ENCODE measurements at regions not wholly inside any gene's neighbourhood (a gene's known extent, or its start where the extent isn't known, plus 50 kb on each side); places are given as distances from the start of the nearest gene placed in this dataset.

DNA sequence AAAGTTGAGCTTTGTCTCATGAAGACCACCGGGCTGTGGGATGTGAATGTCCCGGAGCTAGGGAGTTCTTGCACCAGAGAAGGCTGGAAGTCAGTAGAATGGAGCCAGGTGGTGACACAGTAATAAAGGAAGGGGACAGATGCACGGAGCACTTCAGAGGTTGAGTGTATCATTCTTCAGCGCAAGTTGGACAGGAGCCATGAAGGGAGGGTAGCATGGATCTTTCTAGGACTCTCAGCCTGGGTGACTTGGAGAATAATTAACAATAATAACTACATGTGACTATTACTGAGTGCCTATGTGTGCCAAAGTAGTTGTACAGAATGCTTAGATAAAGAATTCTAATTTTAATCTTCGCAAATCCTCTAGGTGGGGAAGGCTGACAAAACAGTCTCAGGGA, 258.7 kb upstream of the AJAP1 start:
- DNase-seq, result no peak

- no peak for DNase-seq
Measured at GRCh38 chr1:4396551-4396950, 257.9 kb upstream of the AJAP1 start.

DNA sequence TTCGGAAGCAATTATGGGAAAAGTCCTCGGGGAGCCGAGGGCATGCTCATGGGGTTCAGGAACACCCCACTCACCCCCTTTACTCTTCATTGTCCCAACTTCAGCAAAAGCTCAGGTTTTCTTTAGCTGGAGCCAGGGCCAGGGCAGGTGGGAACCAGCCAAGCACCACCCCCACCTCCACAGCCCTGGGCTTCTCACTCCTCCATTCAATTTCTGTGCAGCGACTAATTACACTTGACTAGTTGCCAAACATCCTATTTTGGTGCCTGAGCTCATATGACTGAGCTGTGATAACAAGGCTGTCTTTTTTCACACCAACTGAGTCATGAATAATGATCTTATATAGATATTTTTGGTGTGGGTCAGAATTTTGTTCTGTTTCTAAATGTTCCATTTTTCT, 257.2 kb upstream of the AJAP1 start:
- no peak for DNase-seq

DNA sequence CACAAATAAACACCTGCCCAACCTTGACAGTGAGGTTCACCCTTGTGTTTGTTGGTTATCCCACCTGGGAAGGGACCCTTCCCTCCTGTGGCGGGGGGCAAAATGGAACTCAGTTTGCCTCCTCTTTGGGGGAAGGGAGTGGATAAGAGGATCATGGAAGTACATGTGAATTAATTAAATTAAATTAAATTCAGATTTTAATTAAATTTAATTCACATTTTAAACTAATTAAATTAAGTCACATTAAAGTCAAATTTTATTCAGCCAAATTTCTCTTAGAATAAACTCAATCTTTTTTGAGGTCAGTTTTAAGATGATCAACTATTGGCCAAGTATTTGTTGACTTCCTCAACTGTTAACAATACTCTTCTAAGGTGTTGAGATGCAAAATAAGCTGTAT, 252.4 kb upstream of the AJAP1 start:
- no peak for DNase-seq

- DNase-seq, result no peak
Measured at GRCh38 chr1:4404854-4405590, 249.4 kb upstream of the AJAP1 start.

DNA sequence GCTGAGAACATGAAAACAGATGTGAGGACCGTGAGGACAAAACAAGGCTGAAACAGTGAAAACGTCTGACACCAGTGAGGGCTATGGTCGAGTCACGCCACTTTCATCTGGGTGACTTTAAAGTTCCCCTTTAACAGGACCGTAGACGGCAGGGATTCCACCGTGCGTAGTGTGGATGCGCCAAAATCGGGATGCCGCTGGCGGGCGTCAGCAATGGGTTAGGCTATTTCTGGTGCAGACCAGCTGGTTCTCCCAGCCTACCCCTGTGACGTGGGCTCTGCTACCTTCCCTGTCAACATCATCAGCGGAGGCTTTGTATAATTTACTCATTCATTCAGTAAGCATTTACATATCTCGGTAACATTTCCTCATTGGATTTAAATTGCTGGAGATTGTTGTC, 246.6 kb upstream of the AJAP1 start:
- no peak for DNase-seq

GRCh38 chr1:4408380-4408779, 246.0 kb upstream of the AJAP1 start:
- DNase-seq, result no peak

GRCh38 chr1:4411862-4412261, 242.5 kb upstream of the AJAP1 start:
- DNase-seq, result no peak

GRCh38 chr1:4415476-4415875, 238.9 kb upstream of the AJAP1 start:
- no peak for DNase-seq

DNA sequence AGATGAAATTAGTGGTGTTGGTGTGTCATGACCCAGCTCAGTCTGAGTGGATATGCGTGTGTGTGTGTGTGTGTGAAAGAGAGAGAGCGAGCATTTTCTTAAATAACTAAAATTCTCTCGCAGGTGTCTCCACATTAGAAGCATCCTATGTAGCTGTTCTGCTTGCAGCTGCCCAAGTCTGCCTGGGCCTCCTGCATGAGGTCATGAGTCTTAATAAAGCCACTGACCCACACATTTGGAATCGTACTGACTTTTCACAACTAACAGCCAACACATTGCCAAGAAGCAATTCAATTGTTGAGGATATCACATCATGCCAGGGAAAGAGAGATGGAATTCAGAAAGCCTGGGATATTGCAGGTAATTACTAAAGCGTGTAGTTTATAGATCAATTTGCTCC, 238.2 kb upstream of the AJAP1 start:
- no peak for DNase-seq

- no peak for DNase-seq
Measured at GRCh38 chr1:4418021-4418420, 236.4 kb upstream of the AJAP1 start.

DNA sequence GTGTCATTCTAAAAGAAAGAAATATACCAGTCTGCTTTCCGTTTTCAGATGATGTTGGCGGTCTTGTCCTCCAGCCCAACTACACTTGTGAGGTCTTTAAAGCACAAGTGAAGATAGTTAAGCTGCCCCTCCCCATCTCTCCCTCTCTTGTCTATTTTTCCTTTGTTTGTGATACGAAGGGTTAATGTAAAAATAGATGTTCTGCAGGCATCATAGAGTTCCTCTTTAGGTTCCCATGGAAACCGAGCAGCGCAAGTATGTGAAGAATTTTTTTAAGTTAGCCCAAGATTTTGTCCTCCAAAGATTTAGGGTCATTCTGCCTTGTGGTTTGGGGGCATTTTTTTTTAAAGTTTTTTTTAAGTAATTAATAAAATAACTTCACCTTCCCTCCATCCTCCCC, 232.4 kb upstream of the AJAP1 start:
- DNase-seq, result no peak

GRCh38 chr1:4422504-4423289, 231.7 kb upstream of the AJAP1 start:
- no peak for DNase-seq

GRCh38 chr1:4424254-4424653, 230.2 kb upstream of the AJAP1 start:
- DNase-seq, result no peak

GRCh38 chr1:4424766-4425165, 229.6 kb upstream of the AJAP1 start:
- no peak for DNase-seq

- no peak for DNase-seq
Measured at GRCh38 chr1:4425892-4426291, 228.5 kb upstream of the AJAP1 start.

DNA sequence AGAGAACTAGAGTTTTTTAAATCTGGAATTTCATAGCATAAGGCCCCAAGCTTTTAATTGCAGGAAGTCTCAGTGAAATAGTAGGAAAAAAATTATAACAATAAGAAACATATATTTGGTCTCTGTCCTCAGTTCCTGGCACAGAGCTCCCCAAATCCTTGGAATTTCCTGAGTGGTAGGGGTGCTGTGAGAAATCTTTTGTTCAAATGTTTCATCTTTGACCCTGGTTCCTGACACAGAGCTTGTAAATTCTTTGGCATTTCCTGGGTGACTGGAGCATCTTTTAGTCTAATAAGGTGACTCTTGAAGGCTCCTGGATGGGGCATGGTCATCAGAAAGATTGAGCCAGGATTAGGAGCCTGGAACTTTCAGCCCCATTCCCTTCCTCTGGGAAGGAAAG, 225.7 kb upstream of the AJAP1 start:
- no peak for DNase-seq

DNA sequence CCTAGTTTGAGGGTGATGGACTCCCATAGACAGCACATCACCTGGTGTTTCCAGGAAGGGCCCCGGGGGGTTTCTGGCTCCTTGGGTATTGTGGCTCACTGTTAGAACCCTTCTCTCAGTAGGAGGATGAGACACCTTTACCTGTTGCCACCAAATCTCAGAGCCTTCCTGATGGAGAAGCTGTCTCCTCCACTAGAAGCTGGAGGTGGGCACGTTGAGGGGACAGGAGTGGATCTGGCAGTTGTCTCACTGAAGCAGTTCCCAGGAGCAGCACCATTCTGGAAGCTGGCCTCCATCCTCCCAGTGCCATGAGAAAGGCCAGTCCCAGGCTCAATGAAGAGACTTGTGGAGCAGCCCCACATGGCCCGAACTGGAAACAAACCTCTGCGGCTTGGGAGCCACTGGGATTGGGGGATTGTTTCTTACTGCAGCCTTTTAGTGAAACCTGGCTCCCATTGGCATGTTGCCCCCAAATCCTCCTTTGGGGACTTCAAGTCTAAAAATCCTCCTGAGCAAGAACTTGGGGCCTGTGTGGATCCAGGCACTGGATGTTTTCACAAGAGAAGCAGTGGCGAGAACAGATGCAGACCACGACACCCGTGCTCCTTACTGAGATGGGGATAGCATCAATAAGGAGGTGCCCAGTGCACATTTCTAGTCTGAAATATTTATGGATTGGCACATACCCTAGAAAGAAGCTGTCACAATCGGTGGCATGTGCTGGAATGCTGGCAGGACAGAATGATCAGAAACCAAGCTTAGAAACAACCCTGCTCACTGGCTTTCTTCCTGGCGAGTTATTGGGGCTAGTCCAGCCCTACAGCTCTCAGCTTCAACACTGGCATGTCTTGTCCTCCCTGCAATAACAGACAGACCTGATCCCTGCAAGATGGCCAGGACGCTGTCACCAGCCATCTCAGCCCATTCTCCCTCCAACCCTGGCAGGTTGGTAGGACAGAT, 223.7 kb upstream of the AJAP1 start:
- no peak for DNase-seq

- DNase-seq, result no peak
Measured at GRCh38 chr1:4431491-4431890, 222.9 kb upstream of the AJAP1 start.

- no peak for DNase-seq
Measured at GRCh38 chr1:4433075-4433474, 221.3 kb upstream of the AJAP1 start.

- no peak for DNase-seq
Measured at GRCh38 chr1:4444086-4444485, 210.3 kb upstream of the AJAP1 start.

GRCh38 chr1:4447778-4448420, 206.5 kb upstream of the AJAP1 start:
- DNase-seq, result no peak

- DNase-seq, result no peak
Measured at GRCh38 chr1:4449972-4450371, 204.4 kb upstream of the AJAP1 start.
